ENCODE measurements at regions not wholly inside any gene's neighbourhood (a gene's known extent, or its start where the extent isn't known, plus 50 kb on each side); places are given as distances from the start of the nearest gene placed in this dataset.
"Not testable (repeated sequence)": the region's sequence is repeated elsewhere in the genome, so short reads cannot be mapped to it uniquely, and the experiment has no call there.

DNA sequence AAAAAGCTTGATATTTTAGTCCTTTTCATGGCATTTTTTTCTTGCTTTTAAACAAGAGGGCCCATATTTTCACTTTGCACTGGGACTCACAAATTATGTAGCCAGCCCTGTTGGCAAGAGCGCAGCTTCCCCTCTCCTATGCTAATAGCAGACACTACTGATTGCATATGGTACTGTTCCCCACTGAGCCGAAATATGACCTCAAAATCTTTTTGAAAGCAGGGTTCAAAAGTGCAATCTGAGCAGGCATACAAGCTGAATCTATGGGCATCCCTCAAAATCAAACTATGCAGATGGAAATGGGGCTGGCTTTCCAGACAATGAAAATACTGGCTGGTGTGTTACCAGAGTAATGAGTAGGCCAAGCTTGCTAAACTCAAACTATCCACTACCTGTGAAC lies 225.2 kb upstream of the SETMAR start:
- no peak for DNase-seq

DNA sequence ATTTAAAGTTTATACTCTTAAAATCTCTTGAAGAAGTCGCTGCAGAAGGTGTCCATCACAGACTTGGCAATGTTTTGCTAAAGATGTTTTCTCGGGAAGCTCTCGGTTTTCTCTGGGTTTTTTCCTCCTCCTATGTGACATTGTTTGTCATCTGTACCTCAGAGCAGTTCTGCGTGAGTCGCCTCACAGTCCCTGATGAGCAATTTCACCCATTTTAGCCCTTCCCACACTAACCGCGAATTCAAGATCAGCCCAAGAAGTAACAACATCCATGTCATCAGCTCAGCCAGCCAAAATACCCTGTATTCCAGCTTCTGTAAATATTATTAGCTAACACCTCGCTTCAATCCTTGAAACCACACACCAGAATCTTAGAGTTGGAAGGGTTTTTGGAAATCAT lies 224.3 kb upstream of the SETMAR start:
- no peak for DNase-seq

DNA sequence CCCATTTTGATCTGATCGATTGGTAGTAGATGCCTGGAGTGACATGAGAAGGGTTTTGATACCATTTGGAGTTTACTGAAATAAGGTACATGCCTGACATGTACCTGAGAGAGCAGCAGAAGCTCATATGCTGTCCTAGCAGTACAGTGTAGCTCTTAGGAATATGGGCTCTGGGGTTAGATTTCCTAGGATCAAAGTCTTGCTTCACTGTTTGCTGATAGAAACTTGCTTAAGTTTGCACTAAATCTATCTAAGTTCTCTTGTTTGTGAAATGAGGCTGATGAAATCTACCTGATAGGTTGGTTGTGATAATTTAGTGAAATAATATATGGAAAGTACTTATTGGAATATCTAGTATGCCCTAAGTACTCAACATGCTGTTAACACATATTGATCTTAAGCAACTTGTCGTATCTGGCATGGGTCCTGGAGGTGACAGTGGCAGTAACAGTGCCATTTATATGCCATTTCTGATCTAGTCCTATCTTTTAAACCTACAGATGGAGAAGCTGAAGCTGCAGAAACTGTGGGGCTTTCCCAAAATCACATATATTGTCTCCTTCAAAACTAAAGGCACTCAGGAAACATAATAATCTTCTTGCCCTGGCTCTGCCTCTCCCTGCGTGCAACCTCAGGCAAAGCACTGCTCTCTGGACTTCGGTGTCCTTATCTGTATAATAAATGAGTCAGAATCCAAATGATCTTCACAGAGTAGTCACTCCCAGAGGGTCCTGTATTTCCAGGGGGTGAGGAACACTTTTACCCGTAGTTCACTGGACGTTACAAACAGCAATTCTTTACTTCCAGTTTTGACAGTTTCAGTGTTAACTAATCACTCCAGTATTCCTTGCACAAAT lies 223.6 kb upstream of the SETMAR start:
- no peak for DNase-seq

DNA sequence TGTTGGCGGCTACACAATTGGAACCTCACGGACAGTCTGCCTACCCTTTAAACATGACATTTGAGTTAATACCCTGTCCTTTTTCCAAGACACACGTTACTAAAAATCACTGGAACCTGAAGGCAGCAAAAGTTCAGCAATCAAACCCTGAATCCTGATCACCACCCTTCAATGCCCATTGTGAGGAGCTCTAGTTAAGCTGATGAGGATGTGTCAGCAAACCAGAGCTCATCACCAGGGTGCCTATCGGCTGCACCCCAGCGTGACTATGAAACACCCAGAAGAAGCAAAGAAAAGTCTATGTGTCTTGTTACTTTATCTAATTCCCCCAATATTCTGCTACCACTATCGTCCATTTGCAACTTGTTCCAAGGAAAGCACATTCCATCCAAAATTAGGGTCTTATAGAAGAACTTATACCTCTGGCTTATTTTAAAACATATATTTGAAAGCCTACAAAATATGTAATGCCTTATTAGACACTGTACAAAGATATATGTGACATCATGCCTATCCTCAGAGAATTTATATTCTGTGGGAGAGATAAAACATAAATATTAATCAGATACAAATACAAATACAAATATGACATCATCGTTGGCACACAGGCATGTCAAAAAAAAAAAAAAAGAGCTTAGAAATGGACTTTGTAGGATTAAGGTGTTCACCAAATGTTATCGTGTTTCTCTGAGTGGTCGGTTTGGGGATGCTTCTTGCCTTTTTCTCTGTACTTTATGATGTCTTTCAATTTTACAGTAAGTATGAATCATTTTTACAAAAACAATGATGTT lies 219.7 kb upstream of the SETMAR start:
- DNase-seq: no peak

DNA sequence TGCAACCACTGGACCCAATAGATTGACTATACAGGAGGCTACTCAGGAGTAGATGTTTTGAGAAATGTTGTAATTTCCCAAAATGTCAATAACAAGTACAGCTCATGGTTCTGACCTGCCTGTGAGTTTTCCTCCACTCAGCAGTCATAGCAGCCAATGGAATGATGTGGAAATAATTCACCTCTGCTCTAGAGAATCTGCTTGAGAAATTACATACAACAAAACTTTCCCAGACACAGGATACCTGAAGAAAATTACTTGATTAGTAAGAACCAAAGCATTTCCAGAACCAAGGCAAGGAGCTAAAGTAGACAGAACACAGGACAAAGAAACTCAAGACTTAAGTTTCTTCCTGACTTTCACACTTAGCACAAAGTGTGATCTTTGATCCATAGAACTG lies 218.9 kb upstream of the SETMAR start:
- no peak for DNase-seq

GRCh38 chr3:4086662-4087061 lies 216.5 kb upstream of the SETMAR start:
- not testable (repeated sequence) for DNase-seq

DNA sequence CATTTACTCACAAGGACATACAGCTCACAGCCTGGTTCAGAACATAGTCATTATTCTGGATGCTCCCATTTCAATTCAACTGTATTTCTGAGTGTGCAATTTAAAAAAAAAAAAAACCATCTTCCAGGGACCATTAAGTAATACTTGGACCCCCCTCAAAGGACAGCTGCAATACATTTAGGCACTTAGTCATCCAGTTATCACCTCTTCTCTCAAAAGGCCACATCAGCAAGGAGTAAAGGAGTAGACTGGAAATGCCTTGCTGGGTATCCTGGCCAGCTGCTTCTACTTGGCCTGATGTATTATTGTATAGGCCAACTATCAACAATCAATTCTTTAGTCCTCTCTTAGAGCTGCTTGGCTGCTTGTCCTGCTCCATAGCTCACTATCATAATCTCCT lies 211.4 kb upstream of the SETMAR start:
- no peak for DNase-seq

DNA sequence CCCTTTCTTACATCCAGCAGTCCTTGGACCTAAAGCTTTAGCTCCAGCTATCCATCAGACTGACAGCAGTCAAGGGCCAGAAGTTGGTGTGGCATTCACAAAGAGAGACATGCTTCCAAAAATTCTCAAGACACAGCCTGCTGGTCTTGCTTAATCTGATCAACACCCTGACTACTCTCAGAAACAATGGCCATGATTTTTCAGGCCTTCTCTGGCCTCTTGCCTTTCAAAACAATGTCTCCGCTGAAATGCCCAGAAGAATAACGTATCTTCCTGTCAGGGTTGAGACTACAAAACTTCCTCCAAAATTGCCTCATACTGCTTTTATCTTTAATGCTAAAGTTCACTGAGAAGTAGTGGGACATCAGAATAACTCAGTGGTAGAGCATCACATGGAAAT lies 205.4 kb upstream of the SETMAR start:
- no peak for DNase-seq

GRCh38 chr3:4099607-4100006 lies 203.6 kb upstream of the SETMAR start:
- DNase-seq: no peak

GRCh38 chr3:4107430-4107829 lies 195.7 kb upstream of the SETMAR start:
- DNase-seq: no peak

GRCh38 chr3:4113811-4114522 lies 189.2 kb upstream of the SETMAR start:
- DNase-seq: no peak

DNA sequence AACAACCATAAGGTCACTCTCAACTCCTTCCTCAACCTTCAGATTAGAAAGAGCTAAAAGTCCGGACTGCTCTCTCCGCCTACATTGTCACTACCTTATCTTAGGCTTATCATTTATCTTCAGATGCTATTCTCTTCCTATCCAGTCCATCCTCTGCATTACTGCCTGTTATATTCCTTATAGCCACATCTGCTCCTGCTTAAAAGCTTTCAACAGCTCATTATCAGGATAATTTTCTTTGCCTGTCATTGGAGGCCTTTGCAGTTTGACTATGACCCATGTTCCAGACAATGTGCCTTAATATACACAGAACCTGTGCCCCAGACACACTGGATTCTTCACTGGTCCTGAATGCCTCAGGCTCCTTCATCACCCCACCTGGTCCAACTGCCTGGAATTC lies 184.1 kb upstream of the SETMAR start:
- no peak for DNase-seq

DNA sequence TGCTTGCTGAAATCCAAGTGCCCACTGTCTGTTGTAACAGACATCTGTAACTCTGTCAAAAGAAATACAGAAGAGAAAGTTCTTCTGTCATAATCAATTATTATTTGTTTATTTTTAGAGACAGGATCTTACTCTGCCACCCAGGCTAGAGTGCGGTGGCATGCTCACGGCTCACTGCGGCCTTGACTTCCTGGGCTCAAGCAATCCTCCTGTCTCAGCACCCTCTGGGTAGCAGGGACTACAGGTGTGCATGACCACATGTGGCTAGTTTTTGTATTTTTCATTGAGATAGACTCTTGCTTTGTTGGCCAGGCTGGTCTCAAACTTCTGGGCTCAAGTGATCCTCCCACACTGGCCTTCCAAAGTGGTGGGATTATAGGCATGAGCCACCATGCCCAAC lies 177.6 kb upstream of the SETMAR start:
- DNase-seq: no peak

- DNase-seq: no peak
Measured at GRCh38 chr3:4138150-4138785, 164.9 kb upstream of the SETMAR start.

DNA sequence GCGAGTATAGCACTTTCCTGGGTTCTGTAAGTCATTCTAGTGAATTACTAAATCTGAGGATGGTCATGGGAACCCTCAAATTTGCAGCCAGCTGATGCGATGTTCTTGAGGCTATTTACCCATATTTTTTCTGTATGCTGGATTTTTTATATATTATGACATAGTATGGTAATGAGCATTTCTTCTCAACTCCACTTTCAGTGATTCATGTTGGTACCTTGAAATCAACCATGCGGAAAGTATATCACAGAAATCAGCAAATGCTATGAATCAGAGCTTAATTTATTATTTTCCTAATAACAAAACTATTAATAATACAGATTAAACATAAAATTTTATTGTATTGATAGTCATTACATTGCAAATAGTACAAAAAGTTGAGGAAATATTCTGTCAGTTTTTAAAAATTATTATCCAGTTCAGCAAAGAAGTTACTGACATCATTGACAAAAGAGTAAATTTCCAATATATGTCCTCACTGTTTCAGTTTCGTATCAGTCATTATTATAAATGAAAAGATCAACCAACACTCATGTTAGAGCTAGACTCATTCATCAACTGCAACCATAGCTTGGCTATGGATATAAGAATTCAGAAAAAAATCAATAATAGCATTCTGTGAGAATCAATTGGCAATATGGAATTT lies 164.3 kb upstream of the SETMAR start:
- no peak for DNase-seq

- DNase-seq: no peak
Measured at GRCh38 chr3:4139462-4140140, 163.6 kb upstream of the SETMAR start.

DNA sequence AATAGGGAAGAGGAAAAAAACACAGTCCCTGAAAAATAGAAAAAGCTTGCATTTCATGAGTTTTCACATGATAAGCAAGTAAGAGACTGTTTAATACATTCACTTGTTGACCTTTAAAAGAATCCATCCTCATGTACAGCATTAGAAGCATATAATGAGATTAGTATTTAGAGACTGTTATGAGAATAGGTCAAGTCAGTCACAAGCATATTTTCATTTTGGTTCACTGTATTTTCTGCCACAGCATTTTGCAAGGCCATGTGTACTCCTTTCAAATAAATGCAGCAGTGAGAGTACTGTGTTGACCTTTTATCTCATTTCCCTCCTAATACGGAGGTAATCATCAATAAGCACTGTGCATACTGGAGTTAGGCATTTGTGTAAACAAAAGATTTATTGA lies 162.2 kb upstream of the SETMAR start:
- no peak for DNase-seq

GRCh38 chr3:4147556-4148118 lies 155.5 kb upstream of the SETMAR start:
- no peak for DNase-seq

DNA sequence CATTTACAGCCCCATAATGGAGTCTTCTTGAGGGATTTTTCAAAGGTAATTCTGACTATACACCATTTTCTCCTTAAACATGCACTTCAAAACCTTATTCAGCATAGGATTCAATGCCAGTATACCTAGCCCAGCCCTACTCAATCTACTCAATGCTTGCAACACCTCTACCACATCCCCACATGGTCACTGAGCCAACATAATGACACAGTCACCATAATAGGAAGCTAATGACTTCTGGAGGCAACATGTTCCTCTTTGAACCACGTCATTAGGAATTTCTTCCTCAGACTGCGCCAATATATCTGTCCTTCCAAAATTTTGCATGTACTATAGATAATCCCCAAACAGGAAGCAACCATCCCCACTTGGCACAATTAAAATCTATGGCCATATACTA lies 153.9 kb upstream of the SETMAR start:
- DNase-seq: no peak

DNA sequence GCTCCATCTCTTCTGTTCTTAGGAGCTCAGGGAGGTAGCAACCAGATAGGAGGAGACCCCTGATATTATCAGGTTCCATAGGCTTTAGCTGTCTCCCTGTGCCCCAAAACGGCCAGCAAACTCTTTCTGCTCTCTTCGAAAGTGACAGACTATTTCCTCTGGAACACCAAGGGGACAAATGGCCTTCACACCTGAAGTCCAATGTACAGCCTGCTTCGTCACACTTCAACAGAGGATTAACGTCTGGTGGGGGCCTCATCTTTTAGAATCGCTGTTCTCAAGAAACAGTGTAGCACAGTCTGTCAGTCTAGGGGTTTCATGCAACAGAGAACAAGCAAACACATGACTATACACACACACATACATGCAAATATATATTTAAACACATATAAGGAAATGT lies 152.4 kb upstream of the SETMAR start:
- DNase-seq: no peak

DNA sequence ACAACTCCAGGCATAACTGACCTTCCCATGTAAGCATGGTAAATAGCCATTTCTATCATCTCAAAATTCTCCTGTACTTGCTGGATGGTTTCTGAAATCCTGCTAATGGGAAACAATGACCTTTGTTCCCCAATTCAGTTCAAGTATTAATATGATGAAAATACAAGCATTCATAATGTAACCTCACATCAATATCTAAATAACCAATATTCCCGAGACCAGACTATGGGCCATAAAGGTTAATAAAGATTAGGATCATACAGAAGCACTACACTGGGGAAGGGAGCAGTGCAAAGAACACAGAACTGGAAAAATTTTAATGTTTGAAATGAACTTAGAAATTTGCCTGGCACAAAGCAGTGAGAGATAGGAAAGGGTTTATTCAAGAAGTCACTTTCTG lies 151.3 kb upstream of the SETMAR start:
- no peak for DNase-seq

GRCh38 chr3:4153771-4154170 lies 149.4 kb upstream of the SETMAR start:
- DNase-seq: no peak

All from RPMI8226 (cell line).